Trophoblast cell (in vitro differentiated cells and primary cell): ENCODE measurements at regions not wholly inside any gene's neighbourhood (a gene's known extent, or its start where the extent isn't known, plus 50 kb on each side); places are given as distances from the start of the nearest gene placed in this dataset.

Source experiments
- DNase-seq, 2 donors: peaks; one replicate each; pipeline ENCODE4 v3.0.0-alpha.2; 2016
- H2AFZ ChIP-seq: 2 replicates; pipeline ENCODE4 v1.6.1; 2013; ENCODE audit warnings: low read length, moderate library complexity, mild to moderate bottlenecking; ENCODE audit not compliant: insufficient read depth, poor library complexity
- H2AK5ac ChIP-seq: 2 replicates; pipeline ENCODE4 v1.6.1; 2013; ENCODE audit warnings: mild to moderate bottlenecking, low read length
- H2BK120ac ChIP-seq: 2 replicates; pipeline ENCODE4 v1.6.1; 2013; ENCODE audit warnings: low read length, mild to moderate bottlenecking, moderate library complexity; ENCODE audit not compliant: insufficient read depth, poor library complexity
- H2BK12ac ChIP-seq: 2 replicates; pipeline ENCODE4 v1.6.1; 2013; ENCODE audit warnings: mild to moderate bottlenecking, low read length, moderate library complexity
- H2BK5ac ChIP-seq: 2 replicates; pipeline ENCODE4 v1.6.1; 2013; ENCODE audit warnings: low read length, low read depth, moderate library complexity, mild to moderate bottlenecking; ENCODE audit not compliant: poor library complexity
- H3K14ac ChIP-seq: 2 replicates; pipeline ENCODE4 v1.6.1; 2013; ENCODE audit warnings: mild to moderate bottlenecking, low read length
- H3K18ac ChIP-seq: 2 replicates; pipeline ENCODE4 v1.6.1; 2013; ENCODE audit warnings: mild to moderate bottlenecking, low read length
- H3K23ac ChIP-seq: 2 replicates; pipeline ENCODE4 v1.6.1; 2013; ENCODE audit warnings: low read length
- H3K27ac ChIP-seq: 2 replicates; pipeline ENCODE4 v1.5.1; 2013; ENCODE audit warnings: low read depth, mild to moderate bottlenecking, inconsistent platforms, low read length, moderate library complexity
- H3K27me3 ChIP-seq: 2 replicates; pipeline ENCODE4 v1.6.1; 2013; ENCODE audit warnings: inconsistent platforms, mild to moderate bottlenecking, low read length, moderate library complexity; ENCODE audit not compliant: insufficient read depth
- H3K36me3 ChIP-seq, 2 experiments: 1 replicate in 1 of 2; 2 replicates in 1 of 2; pipeline ENCODE4 v1.6.1; 2013; ENCODE audit warnings: low read length in 2 of 2, mild to moderate bottlenecking in 2 of 2, moderate library complexity in 1 of 2; ENCODE audit not compliant: insufficient read depth in 2 of 2, control insufficient read depth in 1 of 2
- H3K4ac ChIP-seq: 2 replicates; pipeline ENCODE4 v1.6.1; 2013; ENCODE audit warnings: low read depth, mild to moderate bottlenecking, low read length, moderate library complexity
- H3K4me1 ChIP-seq, 2 experiments: 1 replicate in 1 of 2; 2 replicates in 1 of 2; pipeline ENCODE4 v1.6.1; 2013; ENCODE audit warnings: low read length in 2 of 2, mild to moderate bottlenecking in 2 of 2, moderate library complexity in 1 of 2; ENCODE audit not compliant: insufficient read depth in 2 of 2, control insufficient read depth in 1 of 2
- H3K4me2 ChIP-seq: 2 replicates; pipeline ENCODE4 v1.6.1; 2013; ENCODE audit warnings: inconsistent platforms, mild to moderate bottlenecking, low read length, moderate library complexity
- H3K4me3 ChIP-seq: 2 replicates; pipeline ENCODE4 v1.5.1; 2013; ENCODE audit warnings: mild to moderate bottlenecking, low read depth, low read length, inconsistent platforms
- H3K79me1 ChIP-seq: one replicate; pipeline ENCODE4 v1.6.1; 2013; ENCODE audit warnings: low read length
- H3K79me2 ChIP-seq: 2 replicates; pipeline ENCODE4 v1.6.1; 2013; ENCODE audit warnings: low read length, mild to moderate bottlenecking; ENCODE audit not compliant: control insufficient read depth, insufficient read depth, poor library complexity
- H3K9ac ChIP-seq: 2 replicates; pipeline ENCODE4 v1.6.1; 2013; ENCODE audit warnings: mild to moderate bottlenecking, low read length
- H3K9me3 ChIP-seq: 2 replicates; pipeline ENCODE4 v1.6.1; 2013; ENCODE audit warnings: low read depth, mild to moderate bottlenecking, control low read depth, inconsistent platforms, low read length; ENCODE audit not compliant: insufficient read depth
- H4K12ac ChIP-seq: 2 replicates; pipeline ENCODE4 v1.6.1; 2013; ENCODE audit warnings: low read depth, mild to moderate bottlenecking, low read length, moderate library complexity
- H4K8ac ChIP-seq: 2 replicates; pipeline ENCODE4 v1.6.1; 2013; ENCODE audit warnings: low read depth, mild to moderate bottlenecking, low read length, moderate library complexity
- H4K91ac ChIP-seq: one replicate; pipeline ENCODE4 v1.6.1; 2013; ENCODE audit warnings: low read depth, mild to moderate bottlenecking, low read length, moderate library complexity
- WGBS: extraction: QIAGEN DNeasy Blood & Tissue Kit; methylation state at CpG from one replicate; pipeline ENCODE4 v1.1.7; 2013; ENCODE audit warnings: missing lambda C conversion rate; ENCODE audit not compliant: insufficient read length, insufficient coverage; ENCODE audit errors: extremely low coverage; 5-methylcytosine and 5-hydroxymethylcytosine counted together

- no peaks in the 10 kb centered on the region for H3K9me3 ChIP-seq
- no peak overlapping the region for H3K9ac ChIP-seq
- no peak overlapping the region for H3K4me3 ChIP-seq
- H2BK120ac ChIP-seq = no peak overlapping the region
- no peak overlapping the region for H3K23ac ChIP-seq
- no peaks in the 10 kb centered on the region for H3K79me1 ChIP-seq
- H4K91ac ChIP-seq = no peak overlapping the region
- H3K4me1 ChIP-seq = no peaks in the 10 kb centered on the region
- WGBS = no CpG with 5 or more reads among the region's 3 CpGs
- no peak overlapping the region for H3K4ac ChIP-seq
- no peak overlapping the region for H4K12ac ChIP-seq
- H3K36me3 ChIP-seq = no peaks in the 10 kb centered on the region
- no peaks in the 10 kb centered on the region for H3K27me3 ChIP-seq
- no peak overlapping the region for H3K27ac ChIP-seq
- no peak overlapping the region for H3K14ac ChIP-seq
- no peak overlapping the region for H2BK5ac ChIP-seq
- no peak overlapping the region for H3K18ac ChIP-seq
- no peak overlapping the region for H2BK12ac ChIP-seq
- no peaks in the 10 kb centered on the region for H3K79me2 ChIP-seq
- no peak for DNase-seq
- H2AFZ ChIP-seq = no peak overlapping the region
- H4K8ac ChIP-seq = no peak overlapping the region
- no peak overlapping the region for H2AK5ac ChIP-seq
- no peak overlapping the region for H3K4me2 ChIP-seq
Measured at GRCh38 chr10:62633976-62634375, 170.5 kb upstream of the ADO start.

- no peak for DNase-seq
- WGBS = no CpG with 5 or more reads among the region's 2 CpGs
- no peaks in the 10 kb centered on the region for H3K27me3 ChIP-seq
Measured at GRCh38 chr10:62634576-62634975, 169.9 kb upstream of the ADO start.

GRCh38 chr10:62635127-62635526 is 169.4 kb upstream of the ADO start:
- Histone ChIP-seq H3K9ac (no peak overlapping the region), H3K79me2 (no peaks in the 10 kb centered on the region), H4K8ac (no peak overlapping the region), H2AK5ac (no peak overlapping the region), H3K27me3 (no peaks in the 10 kb centered on the region), H4K12ac (no peak overlapping the region), H2BK12ac (no peak overlapping the region), H3K9me3 (no peaks in the 10 kb centered on the region), H3K4me2 (no peak overlapping the region), H3K23ac (no peak overlapping the region), H3K79me1 (no peaks in the 10 kb centered on the region), H2BK120ac (no peak overlapping the region), H3K4me3 (no peak overlapping the region), H4K91ac (no peak overlapping the region), H2AFZ (no peak overlapping the region), H3K36me3 (no peaks in the 10 kb centered on the region), H3K27ac (no peak overlapping the region), H3K4ac (no peak overlapping the region), H3K18ac (no peak overlapping the region), H3K4me1 (no peaks in the 10 kb centered on the region), H3K14ac (no peak overlapping the region), H2BK5ac (no peak overlapping the region)
- DNase-seq = no peak
- no CpG with 5 or more reads among the region's 3 CpGs for WGBS

More at GRCh38 chr10:62634576-62634975, 169.9 kb upstream of the ADO start:
- Histone ChIP-seq H3K4me2 (no peak overlapping the region), H3K27ac (no peak overlapping the region), H3K36me3 (no peaks in the 10 kb centered on the region), H4K12ac (no peak overlapping the region), H3K14ac (no peak overlapping the region), H4K8ac (no peak overlapping the region), H2BK12ac (no peak overlapping the region), H3K9me3 (no peaks in the 10 kb centered on the region), H3K4ac (no peak overlapping the region), H4K91ac (no peak overlapping the region), H3K79me1 (no peaks in the 10 kb centered on the region), H3K4me1 (no peaks in the 10 kb centered on the region), H2AK5ac (no peak overlapping the region), H3K79me2 (no peaks in the 10 kb centered on the region), H3K18ac (no peak overlapping the region), H2AFZ (no peak overlapping the region), H2BK5ac (no peak overlapping the region), H3K4me3 (no peak overlapping the region), H2BK120ac (no peak overlapping the region), H3K9ac (no peak overlapping the region), H3K23ac (no peak overlapping the region)

GRCh38 chr10:62636825-62637248 is 167.7 kb upstream of the ADO start:
- no peak overlapping the region for H4K12ac ChIP-seq
- no peak overlapping the region for H4K8ac ChIP-seq
- no peak overlapping the region for H2BK12ac ChIP-seq
- no peaks in the 10 kb centered on the region for H3K79me1 ChIP-seq
- H3K9me3 ChIP-seq = no peaks in the 10 kb centered on the region
- H3K9ac ChIP-seq = no peak overlapping the region
- H2BK120ac ChIP-seq = no peak overlapping the region
- H3K14ac ChIP-seq = no peak overlapping the region
- H3K23ac ChIP-seq = no peak overlapping the region
- H3K27me3 ChIP-seq = no peaks in the 10 kb centered on the region
- H2AK5ac ChIP-seq = no peak overlapping the region
- no peak overlapping the region for H3K4me3 ChIP-seq
- no peak overlapping the region for H2BK5ac ChIP-seq
- no peaks in the 10 kb centered on the region for H3K4me1 ChIP-seq
- no peaks in the 10 kb centered on the region for H3K79me2 ChIP-seq
- H4K91ac ChIP-seq = no peak overlapping the region
- H3K36me3 ChIP-seq = no peaks in the 10 kb centered on the region
- no peak overlapping the region for H2AFZ ChIP-seq
- no CpG with 5 or more reads among the region's 3 CpGs for WGBS
- no peak overlapping the region for H3K18ac ChIP-seq
- DNase-seq = no peak
- no peak overlapping the region for H3K4ac ChIP-seq
- H3K4me2 ChIP-seq = no peak overlapping the region
- no peak overlapping the region for H3K27ac ChIP-seq
